Esophagus squamous epithelium (tissue), 4 donors: ENCODE measurements at regions not wholly inside any gene's neighbourhood (a gene's known extent, or its start where the extent isn't known, plus 50 kb on each side); places are given as distances from the start of the nearest gene placed in this dataset.

Experiments used
- CTCF ChIP-seq, 6 experiments: fragments of 450-650 bp in 4 of 6; fragments of 200-600 bp in 2 of 6; sonication (generic) in 2 of 6; IDR thresholded peaks; one replicate each; pipeline ENCODE4 v1.5.1; 2016 to 2019; ENCODE audit warnings: antibody characterized with exemption in 6 of 6, mild to moderate bottlenecking in 4 of 6, moderate library complexity in 4 of 6
- POLR2A ChIP-seq, 4 donors: fragments of 450-650 bp; IDR thresholded peaks; one replicate each; pipeline ENCODE4 v1.6.1; 2017; ENCODE audit warnings: antibody characterized with exemption in 4 of 4, mild to moderate bottlenecking in 4 of 4, moderate library complexity in 3 of 4

DNA sequence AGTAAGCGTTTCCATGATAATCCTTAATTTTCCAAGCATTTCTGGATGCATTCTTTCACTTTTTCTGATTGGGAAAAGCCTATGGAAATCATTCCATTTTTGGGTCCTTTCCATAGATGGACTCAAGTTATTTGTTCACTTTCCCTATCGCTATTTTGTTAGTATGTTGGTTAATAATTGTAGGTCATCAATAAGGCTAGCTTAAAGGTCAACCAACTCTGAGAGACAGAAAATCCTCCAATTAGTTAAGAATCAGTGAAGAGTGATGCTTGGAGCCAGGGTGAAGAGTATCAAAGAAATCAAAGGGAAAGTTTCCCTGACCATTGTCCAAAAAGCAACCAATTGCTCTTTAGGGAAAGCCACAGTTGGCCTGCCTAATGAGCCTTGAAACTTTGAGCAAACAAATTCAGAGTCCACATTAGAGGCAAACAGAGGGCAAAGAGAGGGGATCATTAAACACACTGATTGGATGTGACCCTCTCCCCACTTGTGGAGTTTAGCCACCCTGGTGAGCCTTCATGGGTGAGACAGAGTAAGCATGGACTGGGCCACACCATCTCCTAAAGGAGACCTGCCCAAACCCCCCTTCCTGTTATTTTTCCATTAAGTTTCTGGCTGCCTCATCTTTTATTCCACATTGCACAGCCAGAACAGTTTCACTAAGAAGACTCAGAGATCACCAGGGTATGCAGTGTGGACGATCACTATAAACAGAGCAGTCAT lies 133.4 kb upstream of the DYNLRB2 start:
- TF ChIP-seq CTCF (IDR thresholded peaks at IDR 0.05) (no peak), POLR2A (IDR thresholded peaks at IDR 0.05) (no peak)
